Kidney (tissue), 13 donors: ENCODE measurements at regions not wholly inside any gene's neighbourhood (a gene's known extent, or its start where the extent isn't known, plus 50 kb on each side); places are given as distances from the start of the nearest gene placed in this dataset.

Experiments
- DNase-seq, 5 donors: peaks; one replicate each; pipeline ENCODE4 v3.0.0-alpha.2; 2013 to 2020
- FAIRE-seq: peaks from 2 replicates; lab custom pipeline; 2012; peaks lifted over from hg19 to GRCh38; lab: Jason Lieb, UNC
- H3K27ac ChIP-seq, 2 donors: one replicate each; pipeline ENCODE4 v1.7.0; 2013; ENCODE audit warnings: low read depth in 2 of 2, low read length in 2 of 2, inconsistent platforms in 1 of 2
- H3K27me3 ChIP-seq: one replicate; pipeline ENCODE4 v1.7.1; 2013; ENCODE audit warnings: low read length, inconsistent platforms; ENCODE audit not compliant: control insufficient read depth, insufficient read depth
- H3K36me3 ChIP-seq, 3 donors: one replicate each; pipeline versions ENCODE4 v1.7.0 to v1.7.1; 2013; ENCODE audit warnings: low read length in 3 of 3, control low read depth in 1 of 3, inconsistent platforms in 1 of 3; ENCODE audit not compliant: insufficient read depth in 3 of 3, control insufficient read depth in 2 of 3
- H3K4me1 ChIP-seq, 3 donors: one replicate each; pipeline versions ENCODE4 v1.7.0 to v1.7.1; 2013; ENCODE audit warnings: low read length in 3 of 3, inconsistent platforms in 1 of 3, low read depth in 1 of 3; ENCODE audit not compliant: control insufficient read depth in 2 of 3, insufficient read depth in 2 of 3
- H3K4me3 ChIP-seq, 3 donors: one replicate each; pipeline versions ENCODE4 v1.7.0 to v1.8.1; 2013; ENCODE audit warnings: low read length in 3 of 3, control low read depth in 1 of 3, inconsistent platforms in 1 of 3
- H3K9ac ChIP-seq, 3 donors: one replicate each; pipeline versions ENCODE4 v1.7.0 to v1.7.1; 2013; ENCODE audit warnings: low read length in 3 of 3, control low read depth in 1 of 3, inconsistent platforms in 1 of 3
- H3K9me3 ChIP-seq, 3 donors: one replicate each; pipeline versions ENCODE4 v1.7.0 to v1.7.1; 2013; ENCODE audit warnings: low read length in 3 of 3, control low read depth in 1 of 3, inconsistent platforms in 1 of 3; ENCODE audit not compliant: control insufficient read depth in 2 of 3, insufficient read depth in 1 of 3
- intact Hi-C: fragments of 100-400 bp; cut with DNase I; formaldehyde crosslinking; loops from one replicate; pipeline ENCODE4 v1.11.1; 2022
- TF ChIP-seq, protein P1 (sequence below): IDR thresholded peaks from 3 replicates; pipeline ENCODE4 v1.5.1; 2012; ENCODE audit warnings: mild to moderate bottlenecking, moderate library complexity, borderline replicate concordance; ENCODE audit not compliant: insufficient read depth; ENCODE audit errors: extremely low read depth
- donor health status: control.
- donor health status: control.
- donor health status: control.
- donor health status: control.
- donor health status: control.
- donor health status: DM: yes; HTN: yes; CAD: no.
- donor health status: Normal renal cell carcinoma (clear cell type).

DNA sequence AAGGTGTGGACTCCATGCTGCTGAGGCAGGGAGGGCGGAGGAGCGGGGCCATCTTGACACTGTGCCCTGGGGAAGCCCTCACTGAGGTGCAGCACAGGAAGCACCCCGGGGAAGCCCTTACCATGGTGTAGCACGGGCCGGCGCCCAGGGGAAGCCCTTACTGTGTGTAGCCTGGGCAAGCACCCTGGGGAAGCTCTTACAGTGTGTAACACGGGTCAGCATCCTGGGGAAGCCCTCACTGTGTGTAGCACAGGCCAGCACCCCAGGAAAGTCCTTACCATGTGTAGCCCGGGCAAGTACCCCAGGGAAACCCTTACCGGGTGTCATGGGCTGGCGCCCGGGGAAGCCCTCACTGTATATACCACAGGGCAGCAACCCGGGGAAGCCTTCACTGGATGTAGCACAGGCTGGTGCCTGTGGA is 62.6 kb upstream of the ZNF354B start:
- Histone ChIP-seq H3K27ac (no peak overlapping the region), H3K27me3 (no peaks in the 10 kb centered on the region), H3K4me1 (no peaks in the 10 kb centered on the region), H3K36me3 (no peaks in the 10 kb centered on the region), H3K9ac (no peak overlapping the region), H3K9me3 (no peaks in the 10 kb centered on the region), H3K4me3 (no peak overlapping the region)
- TF ChIP-seq, protein P1, sequence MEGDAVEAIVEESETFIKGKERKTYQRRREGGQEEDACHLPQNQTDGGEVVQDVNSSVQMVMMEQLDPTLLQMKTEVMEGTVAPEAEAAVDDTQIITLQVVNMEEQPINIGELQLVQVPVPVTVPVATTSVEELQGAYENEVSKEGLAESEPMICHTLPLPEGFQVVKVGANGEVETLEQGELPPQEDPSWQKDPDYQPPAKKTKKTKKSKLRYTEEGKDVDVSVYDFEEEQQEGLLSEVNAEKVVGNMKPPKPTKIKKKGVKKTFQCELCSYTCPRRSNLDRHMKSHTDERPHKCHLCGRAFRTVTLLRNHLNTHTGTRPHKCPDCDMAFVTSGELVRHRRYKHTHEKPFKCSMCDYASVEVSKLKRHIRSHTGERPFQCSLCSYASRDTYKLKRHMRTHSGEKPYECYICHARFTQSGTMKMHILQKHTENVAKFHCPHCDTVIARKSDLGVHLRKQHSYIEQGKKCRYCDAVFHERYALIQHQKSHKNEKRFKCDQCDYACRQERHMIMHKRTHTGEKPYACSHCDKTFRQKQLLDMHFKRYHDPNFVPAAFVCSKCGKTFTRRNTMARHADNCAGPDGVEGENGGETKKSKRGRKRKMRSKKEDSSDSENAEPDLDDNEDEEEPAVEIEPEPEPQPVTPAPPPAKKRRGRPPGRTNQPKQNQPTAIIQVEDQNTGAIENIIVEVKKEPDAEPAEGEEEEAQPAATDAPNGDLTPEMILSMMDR, result no peak
- FAIRE-seq, result no peak
- peak in 1 of 5 donors; percentile 3 for DNase-seq
- intact Hi-C loops, result no loop called here

DNA sequence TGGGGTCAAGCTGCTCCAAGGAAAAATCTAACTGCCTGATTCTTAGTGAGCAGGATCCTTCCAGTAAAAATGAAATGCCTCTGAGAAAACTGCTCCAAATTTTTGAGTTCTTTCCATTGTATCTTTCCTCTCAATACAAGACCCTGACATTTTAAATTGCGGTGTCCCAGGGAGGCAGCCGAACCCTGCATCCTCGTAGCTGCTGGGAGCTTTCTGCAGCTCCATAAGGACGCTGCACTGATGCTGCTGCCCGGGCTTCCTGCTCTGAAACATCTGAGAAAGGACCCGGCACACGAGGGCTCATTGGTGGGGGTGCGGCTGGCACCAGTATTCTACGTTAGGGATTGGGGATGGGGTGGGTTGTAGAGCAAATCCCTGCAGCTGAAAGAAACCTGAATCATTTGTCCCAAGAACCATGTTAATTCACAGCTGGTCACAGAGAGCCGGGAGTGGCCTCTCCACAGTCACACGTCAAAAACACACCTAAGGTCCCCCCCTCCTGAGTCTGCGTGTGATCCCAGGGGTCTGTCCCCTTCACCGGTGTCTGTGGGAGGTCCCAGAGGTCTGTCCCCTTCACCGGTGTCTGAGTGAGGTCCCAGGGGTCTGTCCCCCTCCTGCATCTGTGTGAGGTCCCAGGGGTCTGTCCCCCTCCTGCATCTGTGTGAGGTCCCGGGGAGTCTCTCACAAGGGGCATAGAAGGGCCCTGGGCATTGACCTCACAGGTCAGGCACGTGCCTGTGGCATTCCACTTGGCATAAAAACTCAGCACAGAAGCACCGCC is 63.4 kb upstream of the ZNF354B start:
- Histone ChIP-seq H3K27ac (no peak overlapping the region), H3K27me3 (no peaks in the 10 kb centered on the region), H3K4me3 (no peak overlapping the region), H3K4me1 (no peaks in the 10 kb centered on the region), H3K36me3 (no peaks in the 10 kb centered on the region), H3K9ac (no peak overlapping the region), H3K9me3 (no peaks in the 10 kb centered on the region)
- TF ChIP-seq, protein P1, result no peak
- intact Hi-C loops, result no loop called here
- DNase-seq (peak in 1 of 5 donors; percentile 3), FAIRE-seq (no peak)

DNA sequence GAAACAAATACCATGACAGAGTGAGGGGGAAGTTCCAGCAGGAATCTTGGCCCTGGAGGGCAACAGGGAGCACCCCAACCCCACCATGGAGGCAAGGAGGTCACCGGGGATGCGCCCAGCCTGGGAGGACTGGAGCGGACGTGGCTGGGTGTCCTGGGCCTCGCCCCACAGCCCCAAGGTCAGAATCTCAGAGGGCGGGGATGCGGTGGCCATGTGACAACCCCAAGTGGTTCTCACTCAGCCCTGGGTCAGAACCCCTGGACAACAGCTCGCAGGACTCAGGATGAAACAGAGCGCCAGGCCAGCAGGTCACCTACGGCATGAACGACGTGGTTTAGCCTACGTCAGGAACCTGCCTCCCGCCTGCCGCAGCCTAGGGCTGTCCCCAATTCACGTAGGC is 64.0 kb upstream of the ZNF354A start:
- H3K27ac ChIP-seq, result no peak overlapping the region
- H3K9ac ChIP-seq, result no peak overlapping the region
- H3K9me3 ChIP-seq, result no peaks in the 10 kb centered on the region
- TF ChIP-seq, protein P1, result no peak
- H3K36me3 ChIP-seq, result no peaks in the 10 kb centered on the region
- no peaks in the 10 kb centered on the region for H3K4me1 ChIP-seq
- intact Hi-C loops, result no loop called here
- H3K27me3 ChIP-seq, result no peaks in the 10 kb centered on the region
- FAIRE-seq, result no peak
- no peak overlapping the region for H3K4me3 ChIP-seq
- no peak for DNase-seq
